ENCODE measurements at regions not wholly inside any gene's neighbourhood (a gene's known extent, or its start where the extent isn't known, plus 50 kb on each side); places are given as distances from the start of the nearest gene placed in this dataset.

- TF ChIP-seq CTCF (IDR thresholded peaks at IDR 0.05) (no peak), POLR2A (IDR thresholded peaks at IDR 0.05) (no peak)
These were observed 232.1 kb downstream of the NECTIN3 start for GRCh38 chr3:111303760-111304159.

Measured in vagina (tissue), 2 donors.